ENCODE measurements at regions not wholly inside any gene's neighbourhood (a gene's known extent, or its start where the extent isn't known, plus 50 kb on each side); places are given as distances from the start of the nearest gene placed in this dataset.
A peak's percentile ranks its signal among the peaks of the same experiment; 100 is the strongest.

- DNase-seq (ENCODE audit: low read depth) = no peak
Observed at GRCh38 chr5:147168578-147169327, 66.1 kb upstream of the STK32A start.

GRCh38 chr5:147169399-147169798 is 65.4 kb upstream of the STK32A start:
- DNase-seq (ENCODE audit: low read depth) = no peak

- DNase-seq (ENCODE audit: low read depth) = no peak
Observed at GRCh38 chr5:147169901-147170300, 64.9 kb upstream of the STK32A start.

- DNase-seq (ENCODE audit: low read depth) = no peak
Observed at GRCh38 chr5:147170603-147171002, 64.2 kb upstream of the STK32A start.

GRCh38 chr5:147174671-147175265 is 60.1 kb upstream of the STK32A start:
- DNase-seq (ENCODE audit: low read depth) = no peak

GRCh38 chr5:147175516-147176097 is 59.2 kb upstream of the STK32A start:
- DNase-seq (ENCODE audit: low read depth) = no peak

GRCh38 chr5:147176422-147176821 is 58.4 kb upstream of the STK32A start:
- no peak for DNase-seq (ENCODE audit: low read depth)

- peak; percentile 52 for DNase-seq (ENCODE audit: low read depth)
Observed at GRCh38 chr5:147177125-147177840, 57.5 kb upstream of the STK32A start.

- no peak for DNase-seq (ENCODE audit: low read depth)
Observed at GRCh38 chr5:147179562-147180147, 55.2 kb upstream of the STK32A start.

GRCh38 chr5:147180751-147181150 is 54.1 kb upstream of the STK32A start:
- no peak for DNase-seq (ENCODE audit: low read depth)
